HG02610 (cell line): ENCODE measurements at regions not wholly inside any gene's neighbourhood (a gene's known extent, or its start where the extent isn't known, plus 50 kb on each side); places are given as distances from the start of the nearest gene placed in this dataset.
"Not testable (repeated sequence)": the region's sequence is repeated elsewhere in the genome, so short reads cannot be mapped to it uniquely, and the experiment has no call there.

ENCODE experiments used
- ATAC-seq: cut with Tn5 transposase; IDR thresholded peaks from one replicate; pipeline ENCODE4 v1.9.1; 2021; ENCODE audit warnings: mild to moderate bottlenecking, moderate library complexity; ENCODE audit not compliant: unreplicated experiment

DNA sequence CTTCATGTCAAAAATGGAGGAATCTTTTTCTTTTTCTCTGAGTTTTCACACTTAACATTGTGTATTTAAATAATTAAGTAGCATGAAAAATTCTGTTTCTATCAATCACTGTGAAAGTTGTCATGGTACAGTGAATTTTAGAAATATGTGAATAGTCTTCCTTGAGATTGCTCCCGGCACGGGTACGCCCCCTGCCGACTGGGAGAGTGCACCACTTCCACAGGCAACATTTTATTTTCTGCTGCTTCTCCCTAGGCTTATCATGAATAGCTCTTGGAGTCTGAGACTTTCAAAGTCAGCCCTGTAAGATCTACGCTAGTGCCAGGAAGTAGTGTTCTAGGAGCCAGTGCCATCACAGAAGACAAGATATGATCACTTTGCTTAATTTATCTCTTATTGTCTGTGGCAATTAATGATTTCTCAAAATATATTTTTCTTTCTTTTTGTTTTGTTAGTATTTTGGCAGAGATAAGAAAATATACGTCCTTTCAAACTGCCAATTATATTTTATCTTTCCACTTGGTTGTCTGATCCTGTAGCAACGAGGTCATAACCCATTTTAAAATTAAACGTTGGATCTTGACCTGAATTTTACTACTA lies 763.8 kb upstream of the AADAT start:
- peak; percentile 77 for ATAC-seq

DNA sequence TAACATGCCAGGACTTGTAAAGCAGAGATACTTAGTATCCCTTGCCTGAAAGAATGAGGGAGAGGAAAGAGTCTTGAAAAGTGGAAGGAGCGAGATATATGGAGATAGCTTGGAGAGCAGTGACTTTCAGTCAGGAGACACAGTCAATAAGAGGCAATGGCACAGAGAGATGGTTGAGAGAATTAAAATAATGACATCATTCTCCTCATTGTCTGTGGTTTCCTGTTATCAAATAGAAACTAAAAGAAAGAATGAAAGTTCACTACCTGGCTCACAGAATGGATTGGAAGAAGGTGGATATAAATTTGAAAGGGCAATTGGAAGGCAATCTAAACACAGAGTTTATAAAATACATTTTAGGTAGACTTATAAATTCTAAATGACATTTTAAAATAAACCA lies 760.2 kb upstream of the AADAT start:
- peak; percentile 86 for ATAC-seq

GRCh38 chr4:170827562-170828274 lies 738.0 kb upstream of the AADAT start:
- ATAC-seq = no peak

DNA sequence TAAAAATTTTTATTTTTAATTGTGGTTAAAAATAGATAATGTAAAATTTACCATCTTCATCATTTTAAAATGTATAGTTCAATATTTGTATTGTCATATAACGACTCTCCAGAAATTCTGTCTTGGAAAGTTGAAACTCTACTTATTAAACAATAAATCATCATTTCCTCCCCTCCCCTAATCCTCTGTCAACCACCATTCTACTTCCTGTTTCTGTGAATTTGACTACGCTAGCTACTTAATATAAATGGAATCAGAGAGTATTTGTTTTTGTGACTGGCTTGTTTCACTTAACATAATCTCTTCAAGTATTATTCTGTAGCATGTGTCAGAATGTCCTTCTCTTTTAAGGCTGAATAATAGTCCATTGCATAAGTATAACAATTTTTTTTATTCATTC lies 729.0 kb upstream of the AADAT start:
- ATAC-seq = no peak

DNA sequence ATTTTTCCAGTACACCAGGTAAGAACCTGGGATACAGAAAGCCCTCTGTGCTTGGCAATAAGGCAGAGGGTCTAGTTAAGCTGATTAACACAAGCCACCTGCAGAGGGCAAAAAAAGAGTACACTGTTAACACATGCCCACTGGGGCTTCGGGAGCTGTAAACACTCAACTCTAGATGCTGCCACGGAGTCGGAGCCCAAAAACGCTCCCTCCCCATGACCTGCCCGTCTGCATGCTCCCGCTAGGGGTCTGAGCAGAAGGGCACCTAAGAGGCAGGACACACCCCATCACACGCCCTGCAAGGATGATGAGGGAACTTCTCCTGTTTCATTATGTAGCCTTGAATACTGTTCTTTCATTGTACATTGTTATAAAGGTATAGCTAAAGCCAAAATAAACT lies 715.6 kb upstream of the AADAT start:
- no peak for ATAC-seq

GRCh38 chr4:170804930-170805329 lies 715.2 kb upstream of the AADAT start:
- ATAC-seq = no peak

- ATAC-seq = no peak
These were observed 713.7 kb upstream of the AADAT start for GRCh38 chr4:170803492-170803891.

- no peak for ATAC-seq
These were observed 712.0 kb upstream of the AADAT start for GRCh38 chr4:170801771-170802170.

DNA sequence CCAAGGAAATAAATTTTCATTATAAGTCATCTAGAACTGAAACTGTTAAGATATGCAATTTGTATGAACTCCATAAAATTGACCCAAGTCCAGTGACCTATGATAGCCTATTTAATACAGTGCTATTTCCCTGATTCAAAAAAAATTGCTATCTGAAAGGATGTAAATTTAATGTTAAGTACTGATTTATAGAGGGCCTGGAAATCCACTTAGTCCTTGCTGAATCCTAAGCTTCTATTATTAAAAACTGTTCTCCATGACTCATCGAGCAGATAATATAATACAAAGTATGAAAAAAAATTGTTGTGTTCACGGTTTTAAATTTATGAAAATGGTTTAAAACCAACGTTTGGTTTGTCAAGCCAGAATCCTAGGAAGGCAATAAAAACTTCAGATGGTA lies 704.8 kb upstream of the AADAT start:
- ATAC-seq = no peak

GRCh38 chr4:170788540-170789051 lies 698.8 kb upstream of the AADAT start:
- not testable (repeated sequence) for ATAC-seq

- no peak for ATAC-seq
These were observed 687.9 kb upstream of the AADAT start for GRCh38 chr4:170777663-170778062.

GRCh38 chr4:170776983-170777382 lies 687.2 kb upstream of the AADAT start:
- no peak for ATAC-seq

DNA sequence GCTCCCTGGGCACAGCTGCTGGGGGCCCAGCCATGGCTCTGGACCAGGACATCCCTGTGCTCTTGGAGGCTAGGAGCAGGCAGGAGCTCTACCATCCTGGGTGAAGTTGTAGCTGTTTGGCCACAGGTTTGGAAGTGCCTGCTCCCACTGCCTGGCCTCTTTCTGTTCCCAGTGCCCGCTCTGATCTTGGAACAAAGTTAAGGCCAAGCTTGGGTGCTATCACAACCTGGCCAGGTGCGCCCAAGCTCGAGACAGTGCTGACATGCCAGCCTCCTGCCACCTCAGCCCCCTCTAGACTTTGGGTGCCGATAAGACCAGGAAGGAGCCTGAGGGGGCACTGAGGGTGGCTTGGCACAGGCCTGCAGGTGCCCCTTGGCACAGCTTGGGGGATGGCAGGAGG lies 686.1 kb upstream of the AADAT start:
- no peak for ATAC-seq

DNA sequence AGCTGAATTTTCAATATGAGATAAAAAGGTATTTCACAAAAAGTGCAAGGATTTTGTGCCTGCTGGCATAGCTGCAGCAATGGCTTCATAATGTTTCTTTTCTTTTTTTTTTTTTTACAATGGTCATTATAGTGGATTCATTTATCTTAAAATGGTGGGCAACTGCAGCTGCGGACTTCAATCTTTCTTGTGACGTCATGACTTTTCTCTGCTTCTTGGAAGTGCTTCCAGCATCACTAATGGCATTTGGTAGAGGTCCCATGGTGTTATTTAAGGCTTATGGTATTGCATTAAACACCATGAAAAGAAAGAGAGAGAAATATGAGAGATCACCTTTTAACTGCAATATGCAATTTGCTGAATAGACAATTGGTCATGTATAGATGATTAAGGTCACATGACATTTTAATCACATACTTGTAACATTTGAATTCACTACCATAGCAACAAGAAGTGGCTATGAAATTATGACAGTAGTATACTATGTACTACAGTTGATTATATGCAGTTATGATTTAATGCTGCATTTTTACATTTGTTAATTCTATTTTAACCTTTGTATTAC lies 684.0 kb upstream of the AADAT start:
- no peak for ATAC-seq

GRCh38 chr4:170772429-170772828 lies 682.7 kb upstream of the AADAT start:
- no peak for ATAC-seq

- no peak for ATAC-seq
These were observed 680.9 kb upstream of the AADAT start for GRCh38 chr4:170770664-170771063.

- no peak for ATAC-seq
These were observed 680.1 kb upstream of the AADAT start for GRCh38 chr4:170769862-170770261.

GRCh38 chr4:170758988-170759387 lies 669.2 kb upstream of the AADAT start:
- ATAC-seq = no peak

- ATAC-seq = no peak
These were observed 660.8 kb upstream of the AADAT start for GRCh38 chr4:170750519-170750918.

DNA sequence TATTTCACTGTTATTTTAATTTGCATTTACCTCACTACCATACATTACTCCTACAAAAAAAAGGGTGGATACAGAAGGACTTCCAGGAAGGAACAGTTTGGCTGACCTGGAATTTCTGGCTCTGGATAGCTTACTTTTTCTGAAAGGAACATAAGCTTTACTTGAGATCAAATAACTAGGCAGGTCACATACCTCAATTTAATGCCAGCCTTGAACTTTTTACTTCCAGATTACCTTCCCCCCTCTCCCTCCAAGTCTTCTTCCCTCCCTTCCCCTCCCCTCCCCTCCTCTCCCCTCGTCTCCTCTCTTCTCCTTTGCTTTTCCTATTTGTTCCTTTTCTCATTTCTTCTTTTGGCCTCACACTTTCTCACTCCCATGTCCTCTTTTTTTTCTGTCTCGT lies 659.2 kb upstream of the AADAT start:
- ATAC-seq = no peak

GRCh38 chr4:170743633-170744032 lies 653.9 kb upstream of the AADAT start:
- ATAC-seq = no peak

GRCh38 chr4:170741856-170742255 lies 652.1 kb upstream of the AADAT start:
- ATAC-seq = no peak
